Breast epithelium (tissue), 4 donors: ENCODE measurements at regions not wholly inside any gene's neighbourhood (a gene's known extent, or its start where the extent isn't known, plus 50 kb on each side); places are given as distances from the start of the nearest gene placed in this dataset.

ENCODE experiments used
- DNase-seq, 2 donors: peaks; one replicate each; pipeline ENCODE4 v3.0.0-alpha.2; 2019; ENCODE audit warnings: low spot score in 2 of 2
- H3K27ac ChIP-seq, 2 donors: fragments of 200-600 bp; sonication (generic) in 1 of 2; one replicate each; pipeline ENCODE4 v1.5.1; 2016 to 2019; ENCODE audit warnings: mild to moderate bottlenecking in 1 of 2
- H3K27me3 ChIP-seq, 2 donors: fragments of 200-600 bp; sonication (generic) in 1 of 2; one replicate each; pipeline versions ENCODE4 v1.5.1 to v1.6.0; 2017 to 2019; ENCODE audit warnings: control low read depth in 1 of 2, mild to moderate bottlenecking in 1 of 2
- H3K36me3 ChIP-seq: fragments of 200-600 bp; one replicate; pipeline ENCODE4 v1.5.1; 2019
- H3K4me1 ChIP-seq, 2 donors: fragments of 200-600 bp; sonication (generic); one replicate each; pipeline ENCODE4 v1.5.1; 2016 to 2019; ENCODE audit warnings: control low read depth in 1 of 2
- H3K4me3 ChIP-seq, 3 donors: fragments of 200-600 bp; sonication (generic); 1 replicate in 2 of 3; 2 replicates in 1 of 3; pipeline ENCODE4 v1.5.1; 2016 to 2019; ENCODE audit warnings: mild to moderate bottlenecking in 3 of 3, moderate library complexity in 2 of 3
- H3K9me3 ChIP-seq, 2 donors: fragments of 200-600 bp; sonication (generic) in 1 of 2; one replicate each; pipeline ENCODE4 v1.5.1; 2016 to 2019; ENCODE audit warnings: control low read depth in 1 of 2
- CTCF ChIP-seq, 3 donors: fragments of 450-650 bp; IDR thresholded peaks; one replicate each; pipeline ENCODE4 v1.5.1; 2016 to 2017; ENCODE audit warnings: antibody characterized with exemption in 3 of 3, mild to moderate bottlenecking in 3 of 3, moderate library complexity in 3 of 3
- POLR2A ChIP-seq: fragments of 450-650 bp; IDR thresholded peaks from one replicate; pipeline ENCODE4 v1.6.1; 2016; ENCODE audit warnings: antibody characterized with exemption, mild to moderate bottlenecking, moderate library complexity
- POLR2AphosphoS5 ChIP-seq, 3 donors: sonication (generic); formaldehyde crosslinking; IDR thresholded peaks; one replicate each; pipeline ENCODE4 v1.6.1; 2017; ENCODE audit warnings: antibody characterized with exemption in 3 of 3
- intact Hi-C: fragments of 100-400 bp; cut with DNase I; formaldehyde crosslinking; loops from one replicate; pipeline ENCODE4 v1.15.1; 2023; ENCODE audit warnings: low total_unique reads

GRCh38 chr2:56874717-56875116, 690.9 kb downstream of the CCDC85A start:
- TF ChIP-seq POLR2AphosphoS5 (IDR thresholded peaks at IDR 0.05) (no peak), CTCF (IDR thresholded peaks at IDR 0.05) (no peak), POLR2A (no peak)
- no peak overlapping the region for H3K27ac ChIP-seq
- H3K36me3 ChIP-seq: no peaks in the 10 kb centered on the region
- no peak for DNase-seq
- H3K27me3 ChIP-seq: no peaks in the 10 kb centered on the region
- H3K9me3 ChIP-seq: no peaks in the 10 kb centered on the region
- no peak overlapping the region for H3K4me3 ChIP-seq
- no peaks in the 10 kb centered on the region for H3K4me1 ChIP-seq
- intact Hi-C loops: no loop called here

- Histone ChIP-seq H3K4me1 (no peaks in the 10 kb centered on the region), H3K4me3 (no peak overlapping the region), H3K36me3 (peaks cover 4% of the 10 kb centered on the region), H3K27me3 (no peaks in the 10 kb centered on the region), H3K27ac (no peak overlapping the region), H3K9me3 (no peaks in the 10 kb centered on the region)
- TF ChIP-seq POLR2AphosphoS5 (IDR thresholded peaks at IDR 0.05) (no peak), POLR2A (no peak)
- DNase-seq: no peak
- intact Hi-C loops: no loop called here
Observed at GRCh38 chr2:56889738-56890137, 705.9 kb downstream of the CCDC85A start.

- peaks cover 4% of the 10 kb centered on the region for H3K36me3 ChIP-seq
- DNase-seq: no peak
- no peaks in the 10 kb centered on the region for H3K27me3 ChIP-seq
- intact Hi-C loops: no loop called here
- no peaks in the 10 kb centered on the region for H3K4me1 ChIP-seq
- TF ChIP-seq POLR2AphosphoS5 (IDR thresholded peaks at IDR 0.05): no peak
- no peak for TF ChIP-seq POLR2A
- TF ChIP-seq CTCF (IDR thresholded peaks at IDR 0.05): no peak
- H3K9me3 ChIP-seq: no peaks in the 10 kb centered on the region
- no peak overlapping the region for H3K27ac ChIP-seq
- no peak overlapping the region for H3K4me3 ChIP-seq
Observed at GRCh38 chr2:56892382-56892781, 708.6 kb downstream of the CCDC85A start.

- no peak overlapping the region for H3K27ac ChIP-seq
- intact Hi-C loops: no loop called here
- H3K27me3 ChIP-seq: no peaks in the 10 kb centered on the region
- peaks cover 0 to 6% of the 10 kb centered on the region in 2 donors for H3K9me3 ChIP-seq
- H3K4me3 ChIP-seq: no peak overlapping the region
- DNase-seq: no peak
- TF ChIP-seq POLR2A (no peak), CTCF (IDR thresholded peaks at IDR 0.05) (no peak)
- no peaks in the 10 kb centered on the region for H3K4me1 ChIP-seq
- H3K36me3 ChIP-seq: no peaks in the 10 kb centered on the region
Observed at GRCh38 chr2:56898986-56899385, 715.2 kb downstream of the CCDC85A start.

- intact Hi-C loops: no loop called here
- no peak for TF ChIP-seq CTCF (IDR thresholded peaks at IDR 0.05)
- no peak for TF ChIP-seq POLR2A
- TF ChIP-seq POLR2AphosphoS5 (IDR thresholded peaks at IDR 0.05): no peak
Observed at GRCh38 chr2:56912490-56912889, 728.7 kb downstream of the CCDC85A start.

GRCh38 chr2:56918790-56919189, 735.0 kb downstream of the CCDC85A start:
- no peak for TF ChIP-seq POLR2A
- TF ChIP-seq CTCF (IDR thresholded peaks at IDR 0.05): no peak
- TF ChIP-seq POLR2AphosphoS5 (IDR thresholded peaks at IDR 0.05): no peak
- no peak overlapping the region for H3K4me3 ChIP-seq
- no peaks in the 10 kb centered on the region for H3K36me3 ChIP-seq
- H3K27ac ChIP-seq: no peak overlapping the region
- no peaks in the 10 kb centered on the region for H3K4me1 ChIP-seq
- peaks cover 0 to 14% of the 10 kb centered on the region in 2 donors for H3K9me3 ChIP-seq
- intact Hi-C loops: no loop called here
- no peaks in the 10 kb centered on the region for H3K27me3 ChIP-seq
- no peak for DNase-seq

More at GRCh38 chr2:56912490-56912889, 728.7 kb downstream of the CCDC85A start:
- peaks cover 0 to 14% of the 10 kb centered on the region in 2 donors for H3K9me3 ChIP-seq
- no peaks in the 10 kb centered on the region for H3K4me1 ChIP-seq
- no peak overlapping the region for H3K27ac ChIP-seq
- no peaks in the 10 kb centered on the region for H3K27me3 ChIP-seq
- H3K4me3 ChIP-seq: no peak overlapping the region
- no peak for DNase-seq
- no peaks in the 10 kb centered on the region for H3K36me3 ChIP-seq
